Skeletal muscle tissue (tissue), 3 donors: ENCODE measurements at regions not wholly inside any gene's neighbourhood (a gene's known extent, or its start where the extent isn't known, plus 50 kb on each side); places are given as distances from the start of the nearest gene placed in this dataset.
"Not testable (repeated sequence)": the region's sequence is repeated elsewhere in the genome, so short reads cannot be mapped to it uniquely, and the experiment has no call there.

Experiments used
- H3K27ac ChIP-seq: one replicate; pipeline ENCODE4 v1.7.0; 2013; ENCODE audit warnings: mild to moderate bottlenecking, low read depth, low read length, inconsistent platforms
- H3K27me3 ChIP-seq, 3 donors: one replicate each; pipeline ENCODE4 v1.7.0; 2013; ENCODE audit warnings: low read length in 3 of 3; ENCODE audit not compliant: control insufficient read depth in 3 of 3, insufficient read depth in 3 of 3
- H3K36me3 ChIP-seq, 3 donors: one replicate each; pipeline ENCODE4 v1.7.0; 2013; ENCODE audit warnings: low read length in 3 of 3; ENCODE audit not compliant: control insufficient read depth in 3 of 3, insufficient read depth in 3 of 3
- H3K4me1 ChIP-seq, 3 donors: one replicate each; pipeline ENCODE4 v1.7.0; 2013; ENCODE audit warnings: low read length in 3 of 3, mild to moderate bottlenecking in 3 of 3; ENCODE audit not compliant: control insufficient read depth in 3 of 3, insufficient read depth in 3 of 3
- H3K4me3 ChIP-seq, 3 donors: one replicate each; pipeline ENCODE4 v1.7.0; 2013; ENCODE audit warnings: low read length in 3 of 3
- H3K9ac ChIP-seq, 3 donors: one replicate each; pipeline ENCODE4 v1.7.0; 2013; ENCODE audit warnings: low read length in 3 of 3, mild to moderate bottlenecking in 3 of 3, moderate library complexity in 2 of 3, low read depth in 1 of 3
- H3K9me3 ChIP-seq, 3 donors: one replicate each; pipeline ENCODE4 v1.7.0; 2013; ENCODE audit warnings: low read length in 3 of 3; ENCODE audit not compliant: control insufficient read depth in 3 of 3
- donor health status: Osteomylitis.

DNA sequence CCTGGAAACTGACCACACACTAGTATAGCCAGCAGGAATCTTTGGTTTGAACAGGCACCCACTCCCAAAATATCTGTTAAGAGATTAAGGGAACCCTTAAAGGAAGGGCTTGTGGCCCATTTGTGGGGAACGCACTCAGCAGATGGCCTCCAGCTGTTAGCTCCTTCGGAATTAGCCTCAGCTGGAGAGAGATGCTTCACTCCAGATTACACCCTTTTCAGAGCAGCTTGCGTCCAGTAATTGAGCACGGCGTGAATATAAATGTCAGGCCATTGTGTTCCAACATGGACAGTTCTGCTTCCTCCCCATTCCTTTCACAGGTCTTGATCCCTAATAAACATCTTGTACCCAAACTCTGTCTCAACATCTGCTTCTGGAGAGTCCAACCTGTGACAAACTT lies 397.8 kb downstream of the SEC23A start:
- no peak overlapping the region for H3K4me3 ChIP-seq
- no peaks in the 10 kb centered on the region for H3K27me3 ChIP-seq
- no peaks in the 10 kb centered on the region for H3K4me1 ChIP-seq
- no peak overlapping the region for H3K9ac ChIP-seq
- H3K36me3 ChIP-seq, result no peaks in the 10 kb centered on the region
- H3K9me3 ChIP-seq, result no peaks in the 10 kb centered on the region
- H3K27ac ChIP-seq, result no peak overlapping the region

GRCh38 chr14:38704220-38704619 lies 398.8 kb downstream of the SEC23A start:
- Histone ChIP-seq H3K27ac (no peak overlapping the region), H3K4me1 (no peaks in the 10 kb centered on the region), H3K4me3 (no peak overlapping the region), H3K9me3 (no peaks in the 10 kb centered on the region), H3K9ac (no peak overlapping the region), H3K36me3 (no peaks in the 10 kb centered on the region), H3K27me3 (no peaks in the 10 kb centered on the region)

DNA sequence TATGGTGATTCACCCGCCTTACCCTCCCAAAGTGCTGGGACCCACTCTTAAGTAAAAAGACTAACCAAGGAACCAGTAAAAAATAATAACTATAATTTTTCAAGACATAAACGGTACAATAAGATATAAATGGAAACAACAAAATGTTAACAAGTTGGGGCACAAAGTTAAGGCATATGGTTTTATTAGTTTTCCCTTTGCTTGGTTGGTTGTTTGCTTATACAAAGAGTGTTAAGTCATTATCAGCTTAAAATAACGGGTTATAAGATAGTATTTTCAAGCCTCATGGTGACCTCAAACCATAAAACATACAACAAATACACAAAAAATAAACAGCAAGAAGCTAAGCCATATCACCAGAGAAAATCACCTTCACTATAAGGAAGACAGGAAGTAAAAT lies 406.1 kb downstream of the SEC23A start:
- Histone ChIP-seq H3K36me3 (no peaks in the 10 kb centered on the region), H3K4me3 (no peak overlapping the region), H3K9ac (no peak overlapping the region), H3K4me1 (no peaks in the 10 kb centered on the region), H3K9me3 (peaks cover 0 to 2% (median 0%) of the 10 kb centered on the region in 3 donors), H3K27me3 (no peaks in the 10 kb centered on the region), H3K27ac (no peak overlapping the region)

GRCh38 chr14:38693423-38693822 lies 409.6 kb downstream of the SEC23A start:
- Histone ChIP-seq H3K4me1 (no peaks in the 10 kb centered on the region), H3K27ac (no peak overlapping the region), H3K36me3 (no peaks in the 10 kb centered on the region), H3K9ac (no peak overlapping the region), H3K27me3 (no peaks in the 10 kb centered on the region), H3K9me3 (peaks cover 0 to 2% (median 0%) of the 10 kb centered on the region in 3 donors), H3K4me3 (no peak overlapping the region)

DNA sequence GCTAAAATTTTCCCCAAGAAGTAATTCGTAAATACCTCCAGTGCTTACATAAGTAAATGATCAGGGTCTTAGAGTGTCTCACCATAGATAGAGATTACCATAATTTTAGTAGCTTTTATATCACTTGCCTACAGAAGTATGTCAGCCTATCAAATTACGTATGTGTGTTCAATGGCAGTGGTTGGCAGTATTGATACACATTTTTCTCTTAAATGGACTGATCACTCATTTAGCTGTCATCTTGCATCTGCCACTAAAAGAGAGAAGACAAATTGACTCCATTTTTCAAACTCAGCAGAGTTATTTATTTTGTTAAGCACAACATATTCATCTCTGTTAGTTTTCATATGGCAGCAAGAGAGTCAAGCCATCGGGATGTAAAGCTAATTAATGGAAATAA lies 413.1 kb upstream of the CLEC14A start:
- no peak overlapping the region for H3K4me3 ChIP-seq
- no peak overlapping the region for H3K27ac ChIP-seq
- no peaks in the 10 kb centered on the region for H3K9me3 ChIP-seq
- no peaks in the 10 kb centered on the region for H3K36me3 ChIP-seq
- H3K27me3 ChIP-seq, result no peaks in the 10 kb centered on the region
- no peaks in the 10 kb centered on the region for H3K4me1 ChIP-seq
- no peak overlapping the region for H3K9ac ChIP-seq

DNA sequence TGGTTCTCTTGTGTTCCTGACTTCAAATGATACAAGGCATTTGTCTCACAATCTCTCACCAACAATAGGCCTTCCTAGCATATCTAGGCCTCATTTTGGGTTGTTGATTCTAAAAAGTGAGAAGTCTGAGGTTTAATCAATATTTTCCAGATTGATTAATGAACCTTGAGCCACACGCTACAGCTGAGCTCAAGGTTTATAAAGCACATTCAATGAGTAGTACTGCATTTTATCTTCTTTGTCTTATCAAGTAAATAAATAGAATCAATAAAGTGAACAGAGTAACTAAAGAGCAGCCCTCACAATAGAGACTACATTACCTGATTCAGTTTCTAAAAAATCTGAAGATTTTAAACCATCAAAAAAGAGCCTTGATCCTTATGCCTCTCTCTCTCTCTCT lies 407.5 kb upstream of the CLEC14A start:
- H3K4me1 ChIP-seq, result no peaks in the 10 kb centered on the region
- H3K36me3 ChIP-seq, result no peaks in the 10 kb centered on the region
- no peaks in the 10 kb centered on the region for H3K27me3 ChIP-seq
- H3K27ac ChIP-seq, result no peak overlapping the region
- H3K9ac ChIP-seq, result no peak overlapping the region
- H3K4me3 ChIP-seq, result no peak overlapping the region
- H3K9me3 ChIP-seq, result no peaks in the 10 kb centered on the region

GRCh38 chr14:38662781-38663180 lies 406.9 kb upstream of the CLEC14A start:
- Histone ChIP-seq H3K4me3 (no peak overlapping the region), H3K9me3 (no peaks in the 10 kb centered on the region), H3K9ac (no peak overlapping the region), H3K4me1 (no peaks in the 10 kb centered on the region), H3K36me3 (no peaks in the 10 kb centered on the region), H3K27me3 (no peaks in the 10 kb centered on the region), H3K27ac (no peak overlapping the region)

- Histone ChIP-seq H3K27ac (no peak overlapping the region), H3K4me1 (no peaks in the 10 kb centered on the region), H3K27me3 (no peaks in the 10 kb centered on the region), H3K9ac (no peak overlapping the region), H3K36me3 (no peaks in the 10 kb centered on the region), H3K4me3 (no peak overlapping the region), H3K9me3 (no peaks in the 10 kb centered on the region)
Measured at GRCh38 chr14:38646391-38646790, 390.5 kb upstream of the CLEC14A start.

DNA sequence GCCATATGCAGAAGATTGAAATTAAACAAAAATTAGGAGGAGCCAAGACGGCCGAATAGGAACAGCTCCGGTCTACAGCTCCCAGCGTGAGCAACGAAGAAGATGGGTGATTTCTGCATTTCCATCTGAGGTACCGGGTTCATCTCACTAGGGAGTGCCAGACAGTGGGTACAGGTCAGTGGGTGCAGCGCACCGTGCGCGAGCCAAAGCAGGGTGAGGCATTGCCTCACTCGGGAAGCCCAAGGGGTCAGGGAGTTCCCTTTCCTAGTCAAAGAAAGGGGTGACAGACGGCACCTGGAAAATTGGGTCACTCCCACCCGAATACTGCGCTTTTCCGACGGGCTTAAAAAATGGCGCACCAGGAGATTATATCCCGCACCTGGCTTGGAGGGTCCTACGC lies 379.0 kb upstream of the CLEC14A start:
- not testable (repeated sequence) for H3K27ac ChIP-seq, H3K9ac ChIP-seq, H3K36me3 ChIP-seq, H3K4me1 ChIP-seq, H3K27me3 ChIP-seq, H3K9me3 ChIP-seq, H3K4me3 ChIP-seq

DNA sequence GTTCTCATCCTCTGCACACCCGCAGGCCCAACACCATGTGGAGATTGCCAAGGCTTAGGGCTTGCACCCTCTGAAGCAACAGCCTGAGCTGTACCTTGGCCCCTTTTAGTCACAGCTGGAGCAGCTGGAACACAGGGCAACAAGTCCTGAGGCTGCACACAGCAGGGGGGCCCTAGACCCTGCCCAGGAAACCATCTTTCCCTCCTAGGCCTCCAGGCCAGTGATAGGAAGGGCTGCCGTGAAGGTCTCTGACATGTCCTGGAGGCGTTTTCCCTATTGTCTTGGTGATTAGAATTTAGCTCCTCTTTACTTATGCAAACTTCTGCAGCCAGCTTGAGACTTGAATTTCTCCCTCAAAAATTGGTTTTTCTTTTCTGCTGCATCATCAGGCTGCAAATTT lies 373.5 kb upstream of the CLEC14A start:
- Histone ChIP-seq H3K4me1 (no peaks in the 10 kb centered on the region), H3K9me3 (peaks cover 0 to 4% (median 0%) of the 10 kb centered on the region in 3 donors), H3K9ac (no peak overlapping the region), H3K4me3 (no peak overlapping the region), H3K27me3 (no peaks in the 10 kb centered on the region), H3K27ac (no peak overlapping the region), H3K36me3 (no peaks in the 10 kb centered on the region)

DNA sequence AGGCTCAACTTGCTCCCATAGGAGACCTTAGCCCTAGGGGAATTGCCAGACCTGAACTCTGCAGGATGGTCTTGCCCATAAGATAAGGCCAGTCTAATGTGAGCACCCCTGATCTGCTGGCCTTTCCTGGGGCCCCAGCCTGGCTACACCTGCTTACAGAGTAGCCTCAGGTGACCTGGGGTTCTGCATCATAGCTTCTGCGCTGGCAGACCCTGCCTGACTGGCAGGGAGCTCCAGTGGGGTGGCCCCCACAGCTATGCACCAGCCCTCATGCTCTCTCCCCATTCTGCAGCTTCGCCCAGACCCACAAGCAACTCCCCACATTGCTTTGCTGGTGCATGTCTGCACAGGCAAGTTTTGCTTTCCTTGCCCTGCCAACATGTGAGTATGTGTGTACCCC lies 371.3 kb upstream of the CLEC14A start:
- Histone ChIP-seq H3K4me1 (no peaks in the 10 kb centered on the region), H3K27ac (no peak overlapping the region), H3K36me3 (no peaks in the 10 kb centered on the region), H3K9ac (no peak overlapping the region), H3K4me3 (no peak overlapping the region), H3K27me3 (no peaks in the 10 kb centered on the region), H3K9me3 (peaks cover 0 to 4% (median 0%) of the 10 kb centered on the region in 3 donors)
